ENCODE measurements at regions not wholly inside any gene's neighbourhood (a gene's known extent, or its start where the extent isn't known, plus 50 kb on each side); places are given as distances from the start of the nearest gene placed in this dataset.

- DNase-seq = no peak
- no peak for TF ChIP-seq CTCF (IDR thresholded peaks at IDR 0.05)
- H3K9ac ChIP-seq (ENCODE audit: insufficient read depth, low read length, poor library complexity, severe bottlenecking) = no peak overlapping the region
Measured at GRCh38 chr3:18669374-18669773, 244.2 kb upstream of the SATB1 start.

GRCh38 chr3:18667552-18667951 is 242.4 kb upstream of the SATB1 start:
- no peaks in the 10 kb centered on the region for H3K27me3 ChIP-seq (ENCODE audit: control insufficient read depth in 2 of 2, insufficient read depth in 2 of 2, low read length in 2 of 2)
- no peak overlapping the region for H3K4me3 Mint-ChIP-seq

More at GRCh38 chr3:18669374-18669773, 244.2 kb upstream of the SATB1 start:
- no peaks in the 10 kb centered on the region for H3K27me3 Mint-ChIP-seq (ENCODE audit: low read depth in 3 of 3)
- intact Hi-C loops (cut with micrococcal nuclease) = no loop called here
- no peaks in the 10 kb centered on the region for H3K4me1 Mint-ChIP-seq
- no peak overlapping the region for H3K4me3 Mint-ChIP-seq
- Histone ChIP-seq H2AFZ (ENCODE audit: insufficient read depth, low read depth, low read length, poor library complexity, severe bottlenecking) (no peak overlapping the region), H4K20me1 (ENCODE audit: insufficient read depth, low read length) (no peaks in the 10 kb centered on the region), H3K36me3 (replicated peaks in 1 of 2; ENCODE audit: control insufficient read depth in 1 of 2, insufficient read depth in 2 of 2, low read length in 2 of 2) (no peaks in the 10 kb centered on the region), H3K27ac (ENCODE audit: low read depth in 1 of 2, low read length in 2 of 2) (no peak overlapping the region), H3K79me2 (ENCODE audit: insufficient read depth, low read length) (no peaks in the 10 kb centered on the region), H3K4me1 (ENCODE audit: control insufficient read depth in 1 of 2, insufficient read depth in 2 of 2, low read length in 2 of 2) (no peaks in the 10 kb centered on the region), H3K27me3 (ENCODE audit: control insufficient read depth in 2 of 2, insufficient read depth in 2 of 2, low read length in 2 of 2) (no peaks in the 10 kb centered on the region), H3K9me3 (replicated peaks in 1 of 2; ENCODE audit: control insufficient read depth in 1 of 2, insufficient read depth in 1 of 2, low read length in 2 of 2) (no peaks in the 10 kb centered on the region), H3K4me2 (replicated peaks; ENCODE audit: extremely low read depth, low read length, poor library complexity, severe bottlenecking) (no peak overlapping the region), H3K4me3 (replicated peaks in 1 of 3; ENCODE audit: low read depth in 2 of 3, low read length in 3 of 3) (no peak overlapping the region)
- WGBS (ENCODE audit: insufficient coverage) = no CpG with 5 or more reads among the region's 1 CpG
- peaks cover 0 to 2% (median 0%) of the 10 kb centered on the region in 7 donors for H3K9me3 Mint-ChIP-seq
- H3K27ac Mint-ChIP-seq = no peak overlapping the region
- H3K36me3 Mint-ChIP-seq = no peaks in the 10 kb centered on the region

More at GRCh38 chr3:18667552-18667951, 242.4 kb upstream of the SATB1 start:
- H3K36me3 Mint-ChIP-seq = no peaks in the 10 kb centered on the region
- H3K4me1 ChIP-seq (ENCODE audit: control insufficient read depth in 1 of 2, insufficient read depth in 2 of 2, low read length in 2 of 2) = no peaks in the 10 kb centered on the region
- H3K9ac ChIP-seq (ENCODE audit: insufficient read depth, low read length, poor library complexity, severe bottlenecking) = no peak overlapping the region
- no peak for DNase-seq
- no peaks in the 10 kb centered on the region for H3K36me3 ChIP-seq (replicated peaks in 1 of 2; ENCODE audit: control insufficient read depth in 1 of 2, insufficient read depth in 2 of 2, low read length in 2 of 2)
- no peak overlapping the region for H3K27ac Mint-ChIP-seq
- H3K27me3 Mint-ChIP-seq (ENCODE audit: low read depth in 3 of 3) = no peaks in the 10 kb centered on the region
- no peaks in the 10 kb centered on the region for H4K20me1 ChIP-seq (ENCODE audit: insufficient read depth, low read length)
- H3K9me3 Mint-ChIP-seq = peaks cover 0 to 2% (median 0%) of the 10 kb centered on the region in 7 donors
- no peak overlapping the region for H3K27ac ChIP-seq (ENCODE audit: low read depth in 1 of 2, low read length in 2 of 2)
- H3K4me1 Mint-ChIP-seq = no peaks in the 10 kb centered on the region
- no peak overlapping the region for H2AFZ ChIP-seq (ENCODE audit: insufficient read depth, low read depth, low read length, poor library complexity, severe bottlenecking)
- intact Hi-C loops (cut with micrococcal nuclease) = no loop called here
- TF ChIP-seq CTCF (IDR thresholded peaks at IDR 0.05) = no peak
- no peaks in the 10 kb centered on the region for H3K9me3 ChIP-seq (replicated peaks in 1 of 2; ENCODE audit: control insufficient read depth in 1 of 2, insufficient read depth in 1 of 2, low read length in 2 of 2)
- no peaks in the 10 kb centered on the region for H3K79me2 ChIP-seq (ENCODE audit: insufficient read depth, low read length)
- no peak overlapping the region for H3K4me2 ChIP-seq (replicated peaks; ENCODE audit: extremely low read depth, low read length, poor library complexity, severe bottlenecking)
- WGBS (ENCODE audit: insufficient coverage) = 87% methylated on average over 3 of the region's 4 CpGs
- no peak overlapping the region for H3K4me3 ChIP-seq (replicated peaks in 1 of 3; ENCODE audit: low read depth in 2 of 3, low read length in 3 of 3)
